ENCODE measurements at regions not wholly inside any gene's neighbourhood (a gene's known extent, or its start where the extent isn't known, plus 50 kb on each side); places are given as distances from the start of the nearest gene placed in this dataset.
"Not testable (repeated sequence)": the region's sequence is repeated elsewhere in the genome, so short reads cannot be mapped to it uniquely, and the experiment has no call there.

GRCh38 chr3:144477593-144477992, 506.0 kb downstream of the DIPK2A start:
- no peak for DNase-seq

DNA sequence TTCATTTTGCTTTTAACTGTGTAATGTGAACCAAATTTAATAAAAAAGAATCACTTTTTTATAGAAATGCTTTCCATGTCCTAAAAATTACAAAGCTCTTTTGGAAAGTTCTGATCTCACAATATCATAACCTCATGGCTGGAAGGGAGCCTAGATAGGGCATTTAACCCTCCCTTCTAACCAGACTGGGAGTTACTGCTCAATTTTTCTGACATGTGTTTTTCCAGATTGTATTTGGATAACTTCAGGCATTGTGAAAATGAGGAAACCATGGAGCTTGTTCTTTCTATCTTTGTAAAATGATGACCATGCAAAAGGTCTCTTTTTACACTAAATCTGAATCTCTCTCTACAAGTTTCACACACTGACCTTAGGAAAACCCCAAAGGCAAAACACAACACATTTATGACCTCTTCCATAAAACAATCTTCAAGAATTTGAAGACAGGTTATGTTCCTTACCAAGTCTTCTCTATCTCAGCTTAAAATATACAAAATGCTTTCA, 508.8 kb downstream of the DIPK2A start:
- no peak for DNase-seq

DNA sequence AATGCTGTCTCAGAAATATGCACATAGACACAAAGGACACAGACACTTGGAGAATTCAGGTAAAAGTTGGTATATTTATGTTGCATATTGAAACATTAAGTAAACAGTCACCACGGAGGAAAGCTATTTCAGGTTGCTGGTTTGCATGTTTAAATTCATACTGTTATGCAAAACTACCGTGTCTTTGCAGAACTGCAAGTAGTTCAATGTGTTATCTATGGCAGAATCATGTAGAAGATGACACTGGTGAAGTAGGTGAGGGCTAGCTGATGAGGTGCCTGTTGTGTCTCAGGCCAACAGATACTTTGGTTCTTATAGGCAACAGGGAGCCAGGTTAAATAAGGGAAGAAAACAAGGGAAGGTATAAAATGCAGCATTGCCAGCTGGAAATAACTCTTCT, 511.3 kb downstream of the DIPK2A start:
- DNase-seq, result no peak

DNA sequence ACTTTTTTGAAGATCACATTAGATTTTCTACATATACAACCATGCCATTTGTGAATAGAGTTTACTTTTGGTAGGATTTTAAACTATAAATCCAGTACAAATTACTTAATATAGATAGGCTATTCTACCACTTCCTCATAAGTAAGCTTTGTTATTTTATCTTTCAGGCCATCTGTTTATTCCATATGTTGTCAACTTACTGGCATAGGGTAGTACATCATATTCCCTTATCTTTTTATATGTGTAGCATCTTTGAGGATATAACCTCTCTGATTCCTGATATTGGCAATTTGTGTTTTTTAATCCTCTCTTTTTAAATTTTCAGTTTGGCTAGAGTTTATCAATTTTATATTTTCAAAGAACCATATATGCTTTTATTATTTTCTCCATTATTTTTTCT, 515.4 kb downstream of the DIPK2A start:
- DNase-seq, result no peak

DNA sequence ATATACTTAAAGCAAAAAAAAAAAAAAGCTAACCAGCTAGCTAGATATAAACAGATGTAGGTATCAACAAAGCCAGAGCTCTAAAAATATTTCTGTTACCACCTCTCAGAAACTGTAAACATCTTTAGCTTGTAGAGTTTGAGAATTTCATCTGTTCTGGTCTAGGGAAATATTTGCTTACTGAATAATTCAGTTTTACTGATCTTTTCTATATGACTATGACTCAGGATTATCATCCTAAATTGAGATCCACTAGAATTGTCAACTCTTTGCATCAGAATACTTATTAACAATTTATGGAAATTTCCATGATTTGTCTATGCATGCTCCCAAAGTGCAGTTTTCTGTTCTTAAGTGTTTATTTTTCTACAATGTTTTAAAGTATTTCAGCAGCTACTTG, 517.3 kb downstream of the DIPK2A start:
- no peak for DNase-seq

- DNase-seq, result no peak
These were observed 519.7 kb downstream of the DIPK2A start for GRCh38 chr3:144491333-144491732.

GRCh38 chr3:144494651-144495050, 523.0 kb downstream of the DIPK2A start:
- not testable (repeated sequence) for DNase-seq

DNA sequence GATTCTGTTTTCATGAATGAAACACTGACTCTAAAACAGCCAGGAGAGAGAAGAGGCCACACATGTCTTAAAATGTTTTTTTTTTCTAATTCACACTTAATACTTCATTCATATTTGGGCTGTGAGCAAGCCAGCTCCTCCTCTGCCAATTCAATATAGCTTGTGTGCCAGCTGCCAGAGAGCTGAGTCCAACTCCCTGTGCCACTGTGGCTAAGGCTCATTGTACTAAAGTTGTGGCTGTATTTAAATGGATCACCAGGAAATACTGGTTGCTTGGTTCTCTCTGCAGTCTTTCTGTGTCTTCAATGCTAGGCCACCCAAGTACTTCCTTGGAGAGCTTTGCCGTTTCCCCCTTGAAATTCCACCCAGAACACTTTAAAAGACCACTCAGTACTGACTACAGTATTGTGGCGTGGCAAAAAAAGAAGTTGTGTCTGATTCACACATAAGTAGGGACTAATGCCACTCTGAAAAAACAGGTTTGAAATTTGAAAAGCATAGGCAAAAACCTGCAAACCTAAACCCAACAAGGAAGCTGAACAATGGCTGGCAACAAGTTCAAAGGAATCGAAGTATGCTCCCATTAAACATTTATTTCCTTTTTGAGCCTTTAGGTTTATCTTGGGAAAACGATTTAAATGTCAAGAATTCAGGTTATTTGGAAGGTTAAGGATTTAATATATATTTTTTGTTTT, 524.7 kb downstream of the DIPK2A start:
- DNase-seq, result no peak

DNA sequence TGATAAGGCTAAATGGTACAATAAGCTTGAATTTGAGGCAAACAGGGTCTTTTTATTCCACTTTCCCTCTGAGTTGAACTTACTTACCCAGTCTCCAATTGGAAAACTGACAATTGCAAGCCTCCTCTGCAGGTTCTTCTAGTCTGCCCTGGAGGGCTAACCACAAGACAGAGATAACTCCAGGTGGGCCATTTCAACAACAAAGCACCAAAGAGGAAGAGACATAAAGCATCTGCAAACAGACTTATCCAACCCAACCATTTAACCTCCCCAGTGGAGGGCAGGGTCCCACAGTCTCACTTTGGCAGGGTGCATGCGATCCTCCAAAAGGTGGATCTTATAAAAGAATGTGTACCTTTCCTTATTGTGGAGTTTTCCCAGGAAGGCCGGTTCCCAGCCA, 525.8 kb downstream of the DIPK2A start:
- DNase-seq, result no peak

DNA sequence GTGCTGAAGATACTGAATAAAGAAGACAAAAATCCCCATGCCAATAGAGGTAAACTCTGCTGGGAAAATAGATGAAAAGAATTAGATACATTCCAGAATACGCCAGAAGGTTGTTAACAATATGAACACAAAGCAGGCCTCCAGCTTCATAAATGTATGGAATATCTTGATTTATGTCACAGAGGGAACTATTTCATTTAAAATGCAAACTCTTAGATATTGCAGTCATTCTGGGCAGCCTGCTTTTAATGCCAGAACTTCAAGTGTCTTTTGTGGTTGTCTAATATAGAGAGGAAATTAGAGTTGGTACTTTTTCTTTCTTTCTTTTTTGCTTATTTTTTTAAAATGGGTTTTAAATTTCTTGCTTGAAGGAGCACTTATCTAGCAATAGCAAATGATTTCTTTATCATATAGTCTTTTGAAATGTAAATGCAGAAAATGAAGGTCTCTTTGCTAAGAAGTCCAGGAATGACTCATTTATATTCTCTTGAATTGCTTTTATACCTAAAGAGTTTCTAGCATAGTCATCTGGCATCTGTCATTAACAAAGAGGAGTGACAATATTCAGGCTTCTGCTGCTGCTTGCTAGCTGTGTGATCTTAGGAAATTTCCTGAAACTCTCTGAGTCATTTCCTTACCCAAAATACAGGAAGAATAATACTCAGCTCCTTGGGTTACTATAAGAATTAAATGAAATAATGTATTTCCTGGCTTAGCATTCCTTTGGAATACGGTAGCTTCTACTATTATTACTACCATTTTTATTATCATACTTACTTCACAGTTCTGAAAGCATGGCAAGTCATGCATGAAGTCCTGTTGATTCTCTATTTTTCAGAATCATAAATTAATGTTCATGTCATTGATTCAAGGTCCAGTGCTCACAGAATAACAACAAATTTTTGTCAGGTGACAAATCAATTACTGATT, 527.6 kb downstream of the DIPK2A start:
- no peak for DNase-seq

DNA sequence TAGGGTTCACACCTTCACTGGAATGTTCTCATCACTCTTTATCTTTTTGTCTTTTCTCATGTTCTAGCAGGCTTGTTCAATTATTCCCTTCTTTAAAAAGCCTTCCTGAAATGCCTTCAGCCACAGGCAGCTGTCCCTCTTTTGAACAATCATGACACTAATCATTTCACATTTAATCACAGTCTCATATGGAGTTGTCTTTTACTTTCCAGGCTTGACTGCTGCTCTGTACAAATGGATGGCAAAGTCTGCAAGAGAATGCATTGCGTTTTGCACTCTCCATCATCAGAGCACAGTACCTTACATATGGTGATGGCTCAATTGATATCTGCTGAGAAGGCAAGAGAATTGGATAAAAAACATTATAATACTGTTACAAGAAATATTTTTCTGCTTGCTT, 529.8 kb downstream of the DIPK2A start:
- no peak for DNase-seq

DNA sequence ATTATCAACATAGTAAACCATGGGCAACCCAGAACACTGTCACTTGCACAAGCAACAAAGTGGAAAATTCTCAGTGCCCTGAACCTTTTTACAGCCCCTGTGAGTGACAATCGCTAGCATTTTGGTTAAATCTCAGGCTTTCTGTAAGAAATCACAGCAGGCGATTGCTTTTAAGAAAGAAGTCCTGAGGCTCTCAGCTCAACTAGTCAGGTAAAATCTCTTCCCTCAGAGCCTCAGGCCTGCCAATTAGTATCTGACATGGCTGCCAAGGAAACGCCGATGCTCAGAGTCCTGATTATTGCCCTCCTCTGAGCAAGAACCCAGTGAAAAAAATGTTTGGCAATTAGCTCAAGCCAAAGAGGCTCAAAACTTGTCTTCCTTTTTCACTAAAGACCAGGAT, 530.8 kb downstream of the DIPK2A start:
- DNase-seq, result no peak

DNA sequence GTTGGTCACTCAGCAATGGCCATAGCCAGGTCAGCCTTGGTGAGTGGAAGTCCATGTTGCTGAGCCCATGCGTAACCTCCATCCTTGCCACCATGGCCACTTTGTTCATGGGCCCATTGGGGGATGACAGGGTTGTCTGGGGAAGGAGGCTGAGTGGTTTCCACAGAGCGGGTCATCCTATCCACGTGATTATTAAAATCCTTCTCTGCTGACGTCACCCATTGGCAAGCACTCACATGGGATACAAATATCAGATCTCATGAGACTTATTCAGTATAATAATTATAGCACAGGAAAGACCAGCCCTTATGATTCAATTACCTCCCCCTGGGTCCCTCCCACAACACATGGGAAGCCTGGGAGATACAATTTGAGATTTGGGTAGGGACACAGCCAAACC, 534.8 kb downstream of the DIPK2A start:
- not testable (repeated sequence) for DNase-seq

DNA sequence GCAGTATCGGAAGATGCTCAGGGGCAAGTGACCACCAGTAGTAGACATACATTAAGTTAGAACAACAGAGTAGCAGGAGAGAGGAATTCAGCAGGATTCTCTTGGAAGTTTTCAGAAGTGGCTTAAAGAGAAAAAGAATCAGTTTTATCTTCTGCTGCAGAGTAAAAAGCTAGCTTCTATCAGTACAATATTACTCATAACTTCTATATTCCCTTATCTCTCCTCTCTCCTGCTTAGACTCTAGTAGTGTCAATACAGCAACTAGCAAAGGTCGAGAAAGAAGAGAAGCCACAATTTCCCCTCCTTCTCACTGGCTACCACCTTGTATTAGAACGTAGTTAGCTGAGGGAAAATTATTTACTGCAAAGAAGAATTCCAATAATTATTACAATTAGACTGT, 539.7 kb downstream of the DIPK2A start:
- DNase-seq, result no peak

DNA sequence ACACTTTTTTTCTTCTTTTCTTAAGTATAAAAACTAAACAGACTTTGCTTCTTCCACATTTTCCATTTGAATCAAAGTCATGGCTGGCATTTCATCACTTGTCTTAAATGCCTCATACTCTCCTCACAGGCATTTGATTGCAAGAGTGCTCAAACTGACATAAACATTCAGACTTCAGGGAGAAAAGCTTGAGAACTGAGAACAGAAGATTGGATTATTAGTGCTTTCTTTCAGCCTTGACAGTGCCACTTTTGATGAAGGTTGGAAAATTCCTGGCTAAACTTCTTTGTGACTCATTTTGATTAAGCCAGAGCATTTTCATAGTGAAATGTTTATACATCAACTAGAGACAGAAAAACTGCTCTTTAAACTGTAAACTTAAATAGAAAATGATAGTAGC, 544.4 kb downstream of the DIPK2A start:
- no peak for DNase-seq

DNA sequence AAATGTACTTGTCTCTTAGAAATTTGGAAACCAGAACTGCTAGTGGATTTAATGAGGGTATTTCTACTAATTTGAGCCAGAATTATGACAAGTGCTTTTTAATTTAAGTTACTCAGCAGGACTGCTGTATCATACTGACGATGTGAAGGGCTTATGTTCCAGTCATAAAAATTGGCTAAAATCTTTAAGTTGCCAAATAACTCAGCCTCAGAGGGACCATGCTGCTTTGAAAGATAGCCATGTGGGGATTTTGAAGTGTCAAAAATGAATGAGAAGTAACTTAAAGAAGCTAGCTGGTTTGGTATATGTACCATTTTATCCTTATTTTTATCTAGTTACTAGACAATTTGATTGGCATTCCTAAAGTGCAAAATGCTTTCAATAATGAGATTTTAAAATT, 545.0 kb downstream of the DIPK2A start:
- no peak for DNase-seq

DNA sequence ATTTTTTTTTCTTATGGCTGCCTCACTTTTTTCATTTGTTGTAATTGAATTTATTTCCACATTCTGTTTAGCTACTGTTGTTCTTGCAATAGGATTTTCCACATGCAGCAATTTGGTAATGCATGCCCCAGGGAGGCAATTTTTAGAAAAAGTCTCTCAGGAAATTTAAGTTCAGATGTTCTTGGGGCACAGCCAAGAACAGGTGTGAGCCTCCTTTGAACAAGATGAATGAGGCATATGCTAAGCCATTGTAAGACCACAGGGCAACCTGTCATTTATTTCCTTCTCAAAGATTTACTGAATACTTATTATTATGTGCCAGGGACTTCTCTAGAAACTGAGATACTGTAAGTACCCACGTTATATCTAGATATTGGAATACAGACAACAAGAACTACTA, 549.5 kb downstream of the DIPK2A start:
- DNase-seq, result no peak

- no peak for DNase-seq
These were observed 550.8 kb downstream of the DIPK2A start for GRCh38 chr3:144522456-144522855.

- no peak for DNase-seq
These were observed 551.8 kb downstream of the DIPK2A start for GRCh38 chr3:144523396-144523795.

GRCh38 chr3:144524531-144524930, 552.9 kb downstream of the DIPK2A start:
- no peak for DNase-seq

DNA sequence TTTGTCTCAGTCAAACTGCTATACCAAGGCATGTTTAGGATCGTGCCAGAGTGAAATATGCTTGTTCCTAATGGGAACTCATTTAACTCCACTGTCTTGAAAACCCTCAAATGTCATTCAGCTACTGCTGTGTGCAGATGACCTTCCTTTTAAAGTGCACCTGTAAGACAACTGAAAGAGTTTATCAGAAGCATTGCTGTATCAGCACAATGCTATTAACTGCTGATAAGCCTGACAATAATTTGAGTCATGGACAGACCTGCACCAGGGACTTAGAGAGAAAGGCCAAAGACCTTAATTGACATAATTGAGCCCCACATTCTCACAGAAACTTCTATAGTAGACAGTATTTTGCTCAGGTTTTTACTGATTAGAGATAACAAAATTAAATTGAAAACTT, 557.9 kb downstream of the DIPK2A start:
- DNase-seq, result no peak

DNA sequence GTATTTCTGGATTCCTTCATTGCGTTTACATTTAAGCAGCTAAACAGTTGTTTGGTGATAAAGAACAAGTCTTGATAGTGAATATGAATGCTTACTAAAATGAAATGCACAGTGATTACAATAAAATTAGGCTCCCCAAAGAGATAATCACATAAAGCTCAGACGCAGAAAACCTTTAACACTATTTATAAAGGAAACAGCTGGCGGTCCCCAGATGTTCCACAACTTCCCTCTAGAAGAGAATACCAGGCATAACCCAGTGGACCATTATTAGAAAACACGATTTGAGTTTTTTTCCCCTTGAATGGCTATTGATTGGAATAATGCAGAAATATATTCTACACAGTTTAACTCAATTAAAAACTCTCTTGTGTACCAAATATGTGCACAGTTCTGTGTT, 573.2 kb downstream of the DIPK2A start:
- DNase-seq, result no peak

DNA sequence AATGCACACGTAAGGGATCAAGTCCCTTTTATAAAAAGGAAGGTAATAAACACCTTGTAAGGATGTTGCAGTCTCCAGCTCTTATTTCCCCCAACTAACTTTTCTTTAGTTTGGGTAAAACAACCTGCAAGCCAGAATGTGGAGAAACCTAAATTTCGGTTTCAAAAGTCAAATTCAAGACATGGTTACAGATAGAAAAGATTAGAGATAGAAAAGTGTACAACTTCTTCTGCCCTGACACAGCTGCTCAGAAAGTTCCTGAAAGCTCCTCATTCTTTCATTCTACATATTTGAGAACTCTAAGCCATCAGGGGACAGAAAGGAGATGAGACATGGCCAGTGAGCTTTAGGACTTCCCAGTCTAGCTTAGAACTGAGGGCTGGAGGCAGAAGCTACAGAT, 574.9 kb downstream of the DIPK2A start:
- no peak for DNase-seq

GRCh38 chr3:144548346-144548745, 576.7 kb downstream of the DIPK2A start:
- DNase-seq, result no peak
